Stimulated activated CD4-positive, alpha-beta T cell treated with anti-CD3 and anti-CD28 coated beads, Interleukin-15, amount 100 ng/mL, for 48 hours (primary cell): ENCODE measurements at regions not wholly inside any gene's neighbourhood (a gene's known extent, or its start where the extent isn't known, plus 50 kb on each side); places are given as distances from the start of the nearest gene placed in this dataset.
"Not testable (repeated sequence)": the region's sequence is repeated elsewhere in the genome, so short reads cannot be mapped to it uniquely, and the experiment has no call there.

Experiments used
- DNase-seq, 2 donors: peaks; one replicate each; pipeline ENCODE4 v3.0.0-alpha.2; 2020; ENCODE audit warnings: low read depth in 2 of 2

- no peak for DNase-seq
Measured at GRCh38 chr18:1544016-1544415, 639.3 kb downstream of the ADCYAP1 start.

- DNase-seq, result not testable (repeated sequence)
Measured at GRCh38 chr18:1557711-1558110, 653.0 kb downstream of the ADCYAP1 start.

GRCh38 chr18:1559563-1559962 lies 654.9 kb downstream of the ADCYAP1 start:
- DNase-seq, result no peak

- DNase-seq, result no peak
Measured at GRCh38 chr18:1564793-1565192, 660.1 kb downstream of the ADCYAP1 start.

GRCh38 chr18:1571206-1571605 lies 666.5 kb downstream of the ADCYAP1 start:
- DNase-seq, result no peak

- DNase-seq, result no peak
Measured at GRCh38 chr18:1573732-1574131, 669.1 kb downstream of the ADCYAP1 start.

GRCh38 chr18:1575084-1575483 lies 670.4 kb downstream of the ADCYAP1 start:
- no peak for DNase-seq

GRCh38 chr18:1578505-1578904 lies 673.8 kb downstream of the ADCYAP1 start:
- no peak for DNase-seq

GRCh38 chr18:1581581-1581980 lies 676.9 kb downstream of the ADCYAP1 start:
- no peak for DNase-seq

GRCh38 chr18:1585881-1586488 lies 681.3 kb downstream of the ADCYAP1 start:
- no peak for DNase-seq

GRCh38 chr18:1593091-1593490 lies 688.4 kb downstream of the ADCYAP1 start:
- no peak for DNase-seq

- DNase-seq, result no peak
Measured at GRCh38 chr18:1595195-1595594, 690.5 kb downstream of the ADCYAP1 start.

- DNase-seq, result no peak
Measured at GRCh38 chr18:1599196-1599595, 694.5 kb downstream of the ADCYAP1 start.

GRCh38 chr18:1604751-1605150 lies 700.1 kb downstream of the ADCYAP1 start:
- DNase-seq, result no peak

- no peak for DNase-seq
Measured at GRCh38 chr18:1618364-1618763, 713.7 kb downstream of the ADCYAP1 start.

- DNase-seq, result no peak
Measured at GRCh38 chr18:1619507-1619906, 714.8 kb downstream of the ADCYAP1 start.

GRCh38 chr18:1624612-1625011 lies 719.9 kb downstream of the ADCYAP1 start:
- no peak for DNase-seq

- DNase-seq, result no peak
Measured at GRCh38 chr18:1627494-1627893, 722.8 kb downstream of the ADCYAP1 start.

GRCh38 chr18:1648712-1649111 lies 744.0 kb downstream of the ADCYAP1 start:
- DNase-seq, result no peak

- no peak for DNase-seq
Measured at GRCh38 chr18:1652018-1652417, 747.3 kb downstream of the ADCYAP1 start.

GRCh38 chr18:1653873-1654272 lies 749.2 kb downstream of the ADCYAP1 start:
- no peak for DNase-seq

- DNase-seq, result no peak
Measured at GRCh38 chr18:1657876-1658275, 753.2 kb downstream of the ADCYAP1 start.

- DNase-seq, result no peak
Measured at GRCh38 chr18:1658908-1659566, 754.4 kb downstream of the ADCYAP1 start.
